ENCODE measurements at regions not wholly inside any gene's neighbourhood (a gene's known extent, or its start where the extent isn't known, plus 50 kb on each side); places are given as distances from the start of the nearest gene placed in this dataset.
"Not testable (repeated sequence)": the region's sequence is repeated elsewhere in the genome, so short reads cannot be mapped to it uniquely, and the experiment has no call there.

GRCh38 chr1:233465745-233466343 is 138.3 kb downstream of the MAP3K21 start:
- intact Hi-C loops (cut with DNase I) = no loop called here
- Histone ChIP-seq H3K27me3 (no peaks in the 10 kb centered on the region), H3K9me3 (no peaks in the 10 kb centered on the region), H3K27ac (no peak overlapping the region), H3K4me1 (peaks cover 0 to 15% (median 0%) of the 10 kb centered on the region in 4 donors), H3K36me3 (no peaks in the 10 kb centered on the region), H3K4me3 (no peak overlapping the region)
- WGBS (ENCODE audit: insufficient coverage, low coverage, low lambda C conversion rate, missing lambda C conversion rate) = 93% methylated on average over 11 of the region's 34 CpGs
- no peak for ATAC-seq
- TF ChIP-seq CTCF (IDR thresholded peaks at IDR 0.05) (no peak), POLR2A (IDR thresholded peaks at IDR 0.05) (no peak)
- DNase-seq = no peak

- Histone ChIP-seq H3K9me3 (no peaks in the 10 kb centered on the region), H3K4me3 (no peak overlapping the region), H3K27ac (no peak overlapping the region), H3K4me1 (peaks cover 0 to 18% (median 9%) of the 10 kb centered on the region in 4 donors), H3K36me3 (no peaks in the 10 kb centered on the region), H3K27me3 (no peaks in the 10 kb centered on the region)
- TF ChIP-seq POLR2A (IDR thresholded peaks at IDR 0.05) (no peak), CTCF (IDR thresholded peaks at IDR 0.05) (no peak)
- intact Hi-C loops (cut with DNase I) = no loop called here
- no peak for DNase-seq
- no peak for ATAC-seq
- whole genome bisulfite sequencing (ENCODE audit: insufficient coverage, low coverage, low lambda C conversion rate, missing lambda C conversion rate) = 86% methylated on average over 6 of the region's 6 CpGs
Measured at GRCh38 chr1:233470741-233471499, 143.0 kb upstream of the KCNK1 start.

GRCh38 chr1:233471851-233472250 is 142.1 kb upstream of the KCNK1 start:
- WGBS (ENCODE audit: insufficient coverage, low coverage, low lambda C conversion rate, missing lambda C conversion rate) = 76% methylated on average over 2 of the region's 3 CpGs
- DNase-seq; H3K9me3 ChIP-seq; H3K4me3 ChIP-seq; ATAC-seq; H3K36me3 ChIP-seq; H3K27ac ChIP-seq; H3K27me3 ChIP-seq; intact Hi-C loops (cut with DNase I): not testable (repeated sequence)
- H3K4me1 ChIP-seq = peaks cover 0 to 18% (median 9%) of the 10 kb centered on the region in 4 donors

GRCh38 chr1:233472796-233473195 is 141.1 kb upstream of the KCNK1 start:
- 74% methylated on average over 6 of the region's 7 CpGs for WGBS (ENCODE audit: insufficient coverage, low coverage, low lambda C conversion rate, missing lambda C conversion rate)
- H3K4me3 ChIP-seq; H3K36me3 ChIP-seq; H3K9me3 ChIP-seq; intact Hi-C loops (cut with DNase I); H3K27me3 ChIP-seq; DNase-seq; ATAC-seq: not testable (repeated sequence)
- Histone ChIP-seq H3K4me1 (peaks cover 0 to 25% (median 10%) of the 10 kb centered on the region in 4 donors), H3K27ac (peak overlapping the region in 2 of 3 donors; percentile 52 to 61)

DNA sequence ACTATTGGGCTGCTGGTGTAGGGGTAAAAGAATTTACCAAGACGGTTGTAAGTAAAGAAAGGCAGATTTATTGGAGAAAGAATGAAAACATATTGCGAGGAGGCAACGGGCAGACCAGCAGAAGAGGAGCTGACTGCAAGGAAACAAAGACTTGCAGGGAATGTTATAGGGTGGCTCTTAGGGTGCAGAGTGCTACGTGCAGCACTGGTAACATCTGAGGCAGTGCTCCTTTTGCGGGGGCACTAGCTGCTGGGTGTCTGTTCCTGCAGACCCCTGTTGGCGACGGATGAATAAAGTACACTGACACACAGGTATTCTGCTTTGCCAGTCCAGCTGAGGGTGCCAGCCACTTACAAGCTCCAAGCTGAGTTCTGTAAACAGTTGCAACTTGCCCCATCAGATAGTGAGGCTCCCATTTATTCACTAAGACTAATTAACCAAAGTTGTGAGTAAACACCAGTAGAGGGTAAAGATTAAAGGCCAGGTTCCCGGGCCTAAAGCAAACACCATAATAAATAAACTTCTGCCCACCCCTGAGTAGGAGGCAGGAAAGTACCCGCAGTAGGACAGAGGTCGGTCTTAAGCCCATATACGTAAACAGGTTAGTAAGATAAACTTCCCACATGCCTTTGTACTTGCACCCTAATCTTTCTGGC is 140.2 kb upstream of the KCNK1 start:
- no peaks in the 10 kb centered on the region for H3K9me3 ChIP-seq
- H3K27me3 ChIP-seq = no peaks in the 10 kb centered on the region
- H3K4me1 ChIP-seq = peaks cover 0 to 33% (median 15%) of the 10 kb centered on the region in 4 donors
- ATAC-seq (peak; percentile 93 to 96 (median 94)), DNase-seq (peak; percentile 48 to 79 (median 75))
- intact Hi-C loops (cut with DNase I) = no loop called here
- no peaks in the 10 kb centered on the region for H3K36me3 ChIP-seq
- peak in 2 of 4 donors; percentile 25 to 36 for TF ChIP-seq CTCF (IDR thresholded peaks at IDR 0.05)
- TF ChIP-seq POLR2A (IDR thresholded peaks at IDR 0.05) = no peak
- peak overlapping the region; percentile 29 to 84 (median 82) for H3K27ac ChIP-seq
- no peak overlapping the region for H3K4me3 ChIP-seq
- WGBS (ENCODE audit: insufficient coverage, low coverage, low lambda C conversion rate, missing lambda C conversion rate) = 21% methylated on average over 9 of the region's 11 CpGs
